Brain microvascular endothelial cell (primary cell): ENCODE measurements at regions not wholly inside any gene's neighbourhood (a gene's known extent, or its start where the extent isn't known, plus 50 kb on each side); places are given as distances from the start of the nearest gene placed in this dataset.
"Not testable (repeated sequence)": the region's sequence is repeated elsewhere in the genome, so short reads cannot be mapped to it uniquely, and the experiment has no call there.

Experiments
- DNase-seq: peaks from one replicate; pipeline ENCODE4 v3.0.0-alpha.2; 2020
- H3K27ac ChIP-seq: fragments of 250-450 bp; sonication (Bioruptor Pico); 2 replicates; pipeline ENCODE4 v1.5.1; 2020; ENCODE audit warnings: mild to moderate bottlenecking, moderate library complexity
- H3K27me3 ChIP-seq: fragments of 250-450 bp; sonication (Bioruptor Pico); replicated peaks from 2 replicates; pipeline ENCODE4 v1.5.1; 2020; ENCODE audit warnings: mild to moderate bottlenecking
- H3K36me3 ChIP-seq: fragments of 250-450 bp; sonication (Bioruptor Pico); replicated peaks from 2 replicates; pipeline ENCODE4 v1.5.1; 2020; ENCODE audit warnings: mild to moderate bottlenecking
- H3K4me3 ChIP-seq: 2 replicates; pipeline ENCODE4 v1.5.1; 2011; ENCODE audit warnings: low read depth, mild to moderate bottlenecking, control low read depth, low read length, moderate library complexity
- CTCF ChIP-seq: IDR thresholded peaks from 2 replicates; pipeline ENCODE4 v1.5.1; 2011; ENCODE audit warnings: low read depth, mild to moderate bottlenecking, moderate library complexity, low read length, control low read depth, inconsistent platforms; ENCODE audit errors: missing control alignments
- in situ Hi-C: cut with HindIII; loops from 2 replicates; pipeline ENCODE4 v1.10.0; 2017; ENCODE audit warnings: low sequenced_read_pairs, low pct_ligation_motif_present

DNA sequence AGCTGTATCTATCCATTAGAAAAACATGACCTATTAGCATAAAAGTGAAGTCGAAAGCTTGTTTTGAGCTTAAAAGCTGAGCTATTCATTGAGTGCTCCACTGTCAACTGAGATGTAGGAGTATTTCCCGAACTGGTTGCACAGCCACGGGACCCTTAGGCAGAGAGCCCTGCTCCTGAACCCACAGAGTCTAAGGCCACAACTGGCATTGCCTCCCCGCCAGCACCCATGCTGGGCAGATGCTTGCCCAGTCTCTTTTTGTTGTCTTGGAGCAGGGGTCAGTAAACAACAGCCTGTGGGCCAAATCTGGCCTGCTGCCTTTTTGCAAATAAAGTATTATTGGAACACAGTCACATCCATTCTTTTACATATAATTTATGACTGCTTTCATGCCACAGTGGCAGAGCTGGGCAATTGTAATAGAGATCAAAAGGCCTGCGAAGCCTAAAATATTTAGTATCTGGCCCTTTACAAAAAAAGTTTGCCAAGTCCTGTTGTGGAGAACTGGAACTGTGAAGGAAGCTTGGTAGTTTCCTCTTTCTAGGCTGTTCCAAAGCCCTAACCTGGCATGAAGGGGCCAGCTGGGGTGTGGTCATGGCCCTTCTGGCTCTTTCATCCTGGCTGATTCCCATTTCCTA is 58.4 kb upstream of the WAPL start:
- in situ Hi-C loops: no loop called here
- no peak for TF ChIP-seq CTCF

GRCh38 chr10:86580521-86580891 is 58.9 kb upstream of the WAPL start:
- Histone ChIP-seq H3K27me3 (no peaks in the 10 kb centered on the region), H3K27ac (no peak overlapping the region), H3K36me3 (no peaks in the 10 kb centered on the region), H3K4me3 (no peak overlapping the region)
- in situ Hi-C loops: no loop called here
- DNase-seq: no peak
- no peak for TF ChIP-seq CTCF

More for the DNA sequence above, 58.4 kb upstream of the WAPL start:
- no peak overlapping the region for H3K4me3 ChIP-seq
- no peaks in the 10 kb centered on the region for H3K36me3 ChIP-seq
- DNase-seq: no peak
- no peaks in the 10 kb centered on the region for H3K27me3 ChIP-seq
- no peak overlapping the region for H3K27ac ChIP-seq

GRCh38 chr10:86583983-86584382 is 62.4 kb upstream of the WAPL start:
- DNase-seq: no peak
- peak; percentile 16 for TF ChIP-seq CTCF
- in situ Hi-C loops: no loop called here

GRCh38 chr10:86585037-86585929 is 63.7 kb upstream of the WAPL start:
- DNase-seq: peak; percentile 19
- H3K27me3 ChIP-seq: no peaks in the 10 kb centered on the region
- H3K36me3 ChIP-seq: no peaks in the 10 kb centered on the region
- H3K4me3 ChIP-seq: no peak overlapping the region
- no peak overlapping the region for H3K27ac ChIP-seq
- peak; percentile 98 for TF ChIP-seq CTCF
- in situ Hi-C loops: no loop called here

More at GRCh38 chr10:86583983-86584382, 62.4 kb upstream of the WAPL start:
- Histone ChIP-seq H3K4me3 (no peak overlapping the region), H3K36me3 (no peaks in the 10 kb centered on the region), H3K27ac (no peak overlapping the region), H3K27me3 (no peaks in the 10 kb centered on the region)

- TF ChIP-seq CTCF: no peak
- no peaks in the 10 kb centered on the region for H3K36me3 ChIP-seq
- in situ Hi-C loops: no loop called here
- H3K27me3 ChIP-seq: no peaks in the 10 kb centered on the region
- DNase-seq: no peak
- H3K27ac ChIP-seq: no peak overlapping the region
- no peak overlapping the region for H3K4me3 ChIP-seq
Measured at GRCh38 chr10:86586516-86586915, 64.9 kb upstream of the WAPL start.

GRCh38 chr10:86588781-86589180 is 65.6 kb upstream of the OPN4 start:
- H3K27ac ChIP-seq, H3K4me3 ChIP-seq, H3K36me3 ChIP-seq, in situ Hi-C loops, H3K27me3 ChIP-seq, DNase-seq: not testable (repeated sequence)
